ENCODE measurements at regions not wholly inside any gene's neighbourhood (a gene's known extent, or its start where the extent isn't known, plus 50 kb on each side); places are given as distances from the start of the nearest gene placed in this dataset.

DNA sequence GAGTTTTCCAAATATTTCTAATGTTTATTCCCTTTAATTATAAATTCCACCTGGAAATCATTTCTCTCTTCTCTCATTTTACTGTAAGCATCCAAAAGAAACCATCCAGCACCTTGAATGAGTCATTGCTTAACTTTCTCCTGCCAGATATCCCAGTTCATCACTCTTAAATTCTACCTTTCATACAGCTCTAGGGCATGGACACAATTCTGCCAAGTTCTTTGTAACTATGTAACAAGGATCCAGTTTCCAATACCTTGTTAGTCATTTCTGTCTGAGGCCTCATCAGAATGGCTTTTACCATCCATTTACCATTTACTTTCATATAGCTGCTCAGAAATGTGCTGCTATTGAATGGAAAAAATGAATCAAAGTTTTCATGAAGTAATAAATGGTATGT, 455.4 kb upstream of the TENM4 start:
- TF ChIP-seq, protein P1, sequence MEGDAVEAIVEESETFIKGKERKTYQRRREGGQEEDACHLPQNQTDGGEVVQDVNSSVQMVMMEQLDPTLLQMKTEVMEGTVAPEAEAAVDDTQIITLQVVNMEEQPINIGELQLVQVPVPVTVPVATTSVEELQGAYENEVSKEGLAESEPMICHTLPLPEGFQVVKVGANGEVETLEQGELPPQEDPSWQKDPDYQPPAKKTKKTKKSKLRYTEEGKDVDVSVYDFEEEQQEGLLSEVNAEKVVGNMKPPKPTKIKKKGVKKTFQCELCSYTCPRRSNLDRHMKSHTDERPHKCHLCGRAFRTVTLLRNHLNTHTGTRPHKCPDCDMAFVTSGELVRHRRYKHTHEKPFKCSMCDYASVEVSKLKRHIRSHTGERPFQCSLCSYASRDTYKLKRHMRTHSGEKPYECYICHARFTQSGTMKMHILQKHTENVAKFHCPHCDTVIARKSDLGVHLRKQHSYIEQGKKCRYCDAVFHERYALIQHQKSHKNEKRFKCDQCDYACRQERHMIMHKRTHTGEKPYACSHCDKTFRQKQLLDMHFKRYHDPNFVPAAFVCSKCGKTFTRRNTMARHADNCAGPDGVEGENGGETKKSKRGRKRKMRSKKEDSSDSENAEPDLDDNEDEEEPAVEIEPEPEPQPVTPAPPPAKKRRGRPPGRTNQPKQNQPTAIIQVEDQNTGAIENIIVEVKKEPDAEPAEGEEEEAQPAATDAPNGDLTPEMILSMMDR (IDR thresholded peaks at IDR 0.05; ENCODE audit: low read length) = no peak
- TF ChIP-seq EZH2 (IDR thresholded peaks at IDR 0.05; ENCODE audit: borderline replicate concordance, low read length) = no peak

Data from OCI-LY1 (cell line).